NT2/D1 (cell line): ENCODE measurements at regions not wholly inside any gene's neighbourhood (a gene's known extent, or its start where the extent isn't known, plus 50 kb on each side); places are given as distances from the start of the nearest gene placed in this dataset.

ENCODE experiments used
- YY1 ChIP-seq: IDR thresholded peaks from 2 replicates; pipeline ENCODE4 v1.6.1; 2011; ENCODE audit not compliant: insufficient read length, insufficient read depth
- ZNF274 ChIP-seq: IDR thresholded peaks from 2 replicates; pipeline ENCODE4 v1.6.1; 2011; ENCODE audit warnings: mild to moderate bottlenecking, low read depth, low read length

- TF ChIP-seq YY1: no peak
- TF ChIP-seq ZNF274: no peak
Measured at GRCh38 chr13:55682776-55683175, 1457.9 kb upstream of the PRR20A start.
